ENCODE measurements at regions not wholly inside any gene's neighbourhood (a gene's known extent, or its start where the extent isn't known, plus 50 kb on each side); places are given as distances from the start of the nearest gene placed in this dataset.

GRCh38 chr12:66058554-66058953 lies 72.0 kb downstream of the LLPH start:
- H3K4me3 ChIP-seq (replicated peaks; ENCODE audit: insufficient read depth, low read length), result no peak overlapping the region
- no peak overlapping the region for H3K27ac ChIP-seq (replicated peaks)
- peaks cover 5% of the 10 kb centered on the region for H3K27me3 ChIP-seq (ENCODE audit: insufficient read depth, poor library complexity, severe bottlenecking)
- DNase-seq (ENCODE audit: low read depth in 1 of 2, low spot score in 1 of 2), result no peak
- no peak for TF ChIP-seq REST (IDR thresholded peaks at IDR 0.05; ENCODE audit: insufficient replicate concordance, low read depth)
- TF ChIP-seq POLR2AphosphoS5 (IDR thresholded peaks at IDR 0.05; ENCODE audit: low read depth), result no peak
- no peak for TF ChIP-seq SPI1 (IDR thresholded peaks at IDR 0.05; ENCODE audit: borderline replicate concordance, low read depth)
- no peak for TF ChIP-seq GABPA (IDR thresholded peaks at IDR 0.05; ENCODE audit: low read depth)
- no peak for TF ChIP-seq CTCF (IDR thresholded peaks at IDR 0.05; ENCODE audit: insufficient read depth, low read length)

- no peak for DNase-seq (ENCODE audit: low read depth in 1 of 2, low spot score in 1 of 2)
- Histone ChIP-seq H3K27ac (replicated peaks) (no peak overlapping the region), H3K4me3 (replicated peaks; ENCODE audit: insufficient read depth, low read length) (no peak overlapping the region), H3K27me3 (ENCODE audit: insufficient read depth, poor library complexity, severe bottlenecking) (peaks cover 6% of the 10 kb centered on the region)
- TF ChIP-seq POLR2AphosphoS5 (IDR thresholded peaks at IDR 0.05; ENCODE audit: low read depth) (no peak), CTCF (IDR thresholded peaks at IDR 0.05; ENCODE audit: insufficient read depth, low read length) (no peak), REST (IDR thresholded peaks at IDR 0.05; ENCODE audit: insufficient replicate concordance, low read depth) (no peak), SPI1 (IDR thresholded peaks at IDR 0.05; ENCODE audit: borderline replicate concordance, low read depth) (no peak), GABPA (IDR thresholded peaks at IDR 0.05; ENCODE audit: low read depth) (no peak)
Observed at GRCh38 chr12:66055837-66056319, 74.7 kb downstream of the LLPH start.

- Histone ChIP-seq H3K4me3 (replicated peaks; ENCODE audit: insufficient read depth, low read length) (no peak overlapping the region), H3K27ac (replicated peaks) (no peak overlapping the region), H3K27me3 (ENCODE audit: insufficient read depth, poor library complexity, severe bottlenecking) (peaks cover 6% of the 10 kb centered on the region)
- TF ChIP-seq SPI1 (IDR thresholded peaks at IDR 0.05; ENCODE audit: borderline replicate concordance, low read depth) (no peak), GABPA (IDR thresholded peaks at IDR 0.05; ENCODE audit: low read depth) (no peak), POLR2AphosphoS5 (IDR thresholded peaks at IDR 0.05; ENCODE audit: low read depth) (no peak), CTCF (IDR thresholded peaks at IDR 0.05; ENCODE audit: insufficient read depth, low read length) (no peak), REST (IDR thresholded peaks at IDR 0.05; ENCODE audit: insufficient replicate concordance, low read depth) (no peak)
- no peak for DNase-seq (ENCODE audit: low read depth in 1 of 2, low spot score in 1 of 2)
Observed at GRCh38 chr12:66052988-66053615, 77.4 kb downstream of the LLPH start.

Measured in HL-60 (cell line).